HepG2 (cell line): ENCODE measurements at regions not wholly inside any gene's neighbourhood (a gene's known extent, or its start where the extent isn't known, plus 50 kb on each side); places are given as distances from the start of the nearest gene placed in this dataset.

Source experiments
- ATAC-seq: fragments of 200-7000 bp; cut with Tn5 transposase; 3 replicates; pipeline ENCODE4 v1.9.1; 2020; ENCODE audit warnings: mild to moderate bottlenecking, moderate library complexity
- BruUV-seq: library from RNA; stranded (reverse); fragments of 400-500 nt; replicated peaks from 2 replicates; lab custom pipeline; 2021; lab: Mats Ljungman, UMichigan
- CTCF ChIA-PET: fragments of 300-600 bp; formaldehyde crosslinking; extraction: SDS; loops from one replicate; lab custom pipeline; 2021; ENCODE audit warnings: low total read pairs, inconsistent platforms, low intra/inter-chr PET ratio; lab: Yijun Ruan, JAX
- POLR2A ChIA-PET: fragments of 350-600 bp; sonication (Branson Sonifier 250); formaldehyde crosslinking; loops from one replicate; lab custom pipeline; 2020; ENCODE audit warnings: antibody characterized with exemption, inconsistent platforms; lab: Yijun Ruan, JAX
- DNase-seq: peaks from one replicate; pipeline ENCODE4 v3.0.0-alpha.2; 2015; ENCODE audit warnings: low spot score
- FAIRE-seq: peaks from 3 replicates; lab custom pipeline; 2011; peaks lifted over from hg19 to GRCh38; lab: Jason Lieb, UNC
- H2AFZ ChIP-seq: one replicate; pipeline ENCODE4 v1.6.1; 2011; ENCODE audit warnings: low read length, inconsistent platforms
- H3K27ac ChIP-seq: fragments of 300-600 bp; 3 replicates; pipeline ENCODE4 v1.8.0; 2011; ENCODE audit warnings: mixed run types, mild to moderate bottlenecking, mixed read lengths, low read length, inconsistent platforms; ENCODE audit not compliant: insufficient read depth; ENCODE audit errors: extremely low read length
- H3K27me3 ChIP-seq, 2 experiments: fragments of 200-600 bp in 1 of 2; 2 replicates in 1 of 2; 3 replicates in 1 of 2; pipeline versions ENCODE4 v1.6.0 to v1.8.0; 2011; ENCODE audit warnings: low read length in 2 of 2, mild to moderate bottlenecking in 2 of 2, moderate library complexity in 2 of 2, inconsistent platforms in 1 of 2; ENCODE audit not compliant: insufficient read depth in 2 of 2, control insufficient read depth in 1 of 2
- H3K36me3 ChIP-seq, 2 experiments: fragments of 200-600 bp in 1 of 2; replicated peaks in 1 of 2; 2 replicates in 1 of 2; 3 replicates in 1 of 2; pipeline versions ENCODE4 v1.5.1 to v1.8.0; 2011; ENCODE audit warnings: low read length in 2 of 2, inconsistent platforms in 1 of 2; ENCODE audit not compliant: insufficient read depth in 2 of 2, control insufficient read depth in 1 of 2
- H3K4me1 ChIP-seq: 2 replicates; pipeline ENCODE4 v1.5.1; 2012; ENCODE audit warnings: low read length, inconsistent platforms; ENCODE audit not compliant: insufficient read depth
- H3K4me2 ChIP-seq: 2 replicates; pipeline ENCODE4 v1.6.0; 2011; ENCODE audit warnings: low read depth, low read length, inconsistent platforms
- H3K4me3 ChIP-seq, 3 experiments: fragments of 200-600 bp in 1 of 3; sonication (generic), shearing (Covaris generic) in 1 of 3; replicated peaks in 1 of 3; 2 replicates each; pipeline ENCODE4 v1.5.1; 2011 to 2016; ENCODE audit warnings: low read length in 3 of 3, inconsistent platforms in 2 of 3, low read depth in 2 of 3, mild to moderate bottlenecking in 2 of 3, control low read depth in 1 of 3, mixed read lengths in 1 of 3; ENCODE audit not compliant: insufficient read depth in 1 of 3
- H3K79me2 ChIP-seq: one replicate; pipeline ENCODE4 v1.6.1; 2011; ENCODE audit warnings: low read length, inconsistent platforms; ENCODE audit not compliant: insufficient read depth
- H3K9ac ChIP-seq: 2 replicates; pipeline ENCODE4 v1.6.0; 2011; ENCODE audit warnings: mild to moderate bottlenecking, low read depth, low read length, inconsistent platforms; ENCODE audit not compliant: insufficient read depth
- H3K9me3 ChIP-seq: 2 replicates; pipeline ENCODE4 v1.5.1; 2012; ENCODE audit warnings: mild to moderate bottlenecking, low read length
- H4K20me1 ChIP-seq: 2 replicates; pipeline ENCODE4 v1.6.0; 2011; ENCODE audit warnings: inconsistent platforms, mild to moderate bottlenecking, low read length, moderate library complexity; ENCODE audit not compliant: insufficient read depth
- ATM ChIP-seq: fragments of 450-650 bp; IDR thresholded peaks from 2 replicates; pipeline ENCODE4 v1.7.1; 2017; ENCODE audit warnings: mild to moderate bottlenecking, borderline replicate concordance
- BRD4 ChIP-seq: sonication (generic); formaldehyde crosslinking; IDR thresholded peaks from 2 replicates; pipeline ENCODE4 v1.4.0; 2020; ENCODE audit warnings: missing genetic modification reagents
- NR2F2 ChIP-seq: IDR thresholded peaks from 2 replicates; pipeline ENCODE4 v1.6.1; 2012; ENCODE audit warnings: low read depth, inconsistent platforms, borderline replicate concordance
- STAG1 ChIP-seq: sonication (generic); formaldehyde crosslinking; IDR thresholded peaks from 2 replicates; pipeline ENCODE4 v1.4.0; 2020; ENCODE audit warnings: missing genetic modification reagents
- TP53 ChIP-seq: sonication (generic); formaldehyde crosslinking; conservative IDR thresholded peaks from 2 replicates; pipeline ENCODE4 v1.4.0; 2020; ENCODE audit warnings: missing genetic modification reagents
- ZFP62 ChIP-seq: sonication (generic); formaldehyde crosslinking; IDR thresholded peaks from 2 replicates; pipeline ENCODE4 v1.4.0; 2020; ENCODE audit warnings: missing genetic modification reagents
- ZNF256 ChIP-seq: sonication (generic); formaldehyde crosslinking; conservative IDR thresholded peaks from 2 replicates; pipeline ENCODE4 v1.4.0; 2020; ENCODE audit warnings: missing genetic modification reagents
- ZNF792 ChIP-seq: IDR thresholded peaks from 2 replicates; pipeline ENCODE4 v1.6.1; 2016
- WGBS: methylation state at CpG from one replicate; pipeline ENCODE4 v1.1.6; 2017; ENCODE audit warnings: low lambda C conversion rate; 5-methylcytosine and 5-hydroxymethylcytosine counted together
- in situ Hi-C: cut with HindIII; loops from 2 replicates; pipeline ENCODE4 v1.10.0; 2017; ENCODE audit warnings: low pct_unique_long_range_greater_than_20kb; ENCODE audit not compliant: extremely low pct_ligation_motif_present
- intact Hi-C: fragments of 100-400 bp; cut with micrococcal nuclease; formaldehyde crosslinking; loops from one replicate; pipeline ENCODE4 v1.10.0; 2022; ENCODE audit not compliant: unreplicated experiment
- TF ChIP-seq, protein P1 (sequence below): sonication (generic); formaldehyde crosslinking; IDR thresholded peaks from 2 replicates; pipeline ENCODE4 v1.8.0; 2022; ENCODE audit warnings: mild to moderate bottlenecking, missing genetic modification reagents, moderate library complexity

DNA sequence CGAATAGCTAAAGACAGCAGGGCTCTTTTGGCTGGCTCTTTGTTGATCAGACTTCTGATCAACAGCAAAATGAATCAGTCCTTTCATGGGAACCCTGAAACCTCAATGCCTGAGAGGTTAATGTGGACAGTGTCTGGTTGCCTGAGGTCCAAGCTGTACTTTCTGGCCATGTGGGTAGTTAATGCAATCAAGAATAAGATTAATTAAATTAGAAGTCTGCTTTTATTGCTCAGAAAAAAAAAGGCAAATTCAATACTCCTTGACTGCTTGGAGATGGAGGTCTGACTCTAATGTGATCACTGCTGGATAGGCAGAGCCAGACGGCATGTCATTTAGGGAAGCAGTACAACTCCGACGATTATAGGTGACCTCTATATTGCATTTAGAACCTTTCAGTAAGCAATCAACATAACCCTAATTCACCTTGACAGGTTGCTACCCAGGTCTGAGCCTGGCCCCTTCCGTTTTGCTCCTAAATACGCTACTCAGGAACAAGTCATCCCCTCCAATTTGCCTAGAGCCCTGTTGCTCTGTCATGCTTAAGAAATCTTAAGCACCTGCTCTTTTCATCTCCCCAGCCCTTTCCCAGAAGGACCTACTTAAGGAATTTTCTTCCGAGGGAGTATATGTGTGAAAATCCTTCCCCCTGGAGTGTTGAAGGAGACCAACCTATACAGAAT is 370.0 kb upstream of the SPTLC3 start:
- no peaks in the 10 kb centered on the region for H3K36me3 ChIP-seq
- intact Hi-C loops (no loop called here), in situ Hi-C loops (no loop called here)
- DNase-seq (no peak), ATAC-seq (no peak), FAIRE-seq (no peak)
- TF ChIP-seq STAG1 (CRISPR knock-in tag), result no peak
- no peak for TF ChIP-seq ZNF792
- TF ChIP-seq ZNF256 (CRISPR knock-in tag), result no peak
- TF ChIP-seq ZFP62, result no peak
- no peak for TF ChIP-seq BRD4 (CRISPR knock-in tag)
- no peak for TF ChIP-seq TP53 (CRISPR knock-in tag)
- TF ChIP-seq, protein P1, sequence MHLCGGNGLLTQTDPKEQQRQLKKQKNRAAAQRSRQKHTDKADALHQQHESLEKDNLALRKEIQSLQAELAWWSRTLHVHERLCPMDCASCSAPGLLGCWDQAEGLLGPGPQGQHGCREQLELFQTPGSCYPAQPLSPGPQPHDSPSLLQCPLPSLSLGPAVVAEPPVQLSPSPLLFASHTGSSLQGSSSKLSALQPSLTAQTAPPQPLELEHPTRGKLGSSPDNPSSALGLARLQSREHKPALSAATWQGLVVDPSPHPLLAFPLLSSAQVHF (CRISPR knock-in tag), result no peak
- no peak for TF ChIP-seq ATM
- no peak overlapping the region for H3K4me3 ChIP-seq
- H2AFZ ChIP-seq, result no peak overlapping the region
- H3K9me3 ChIP-seq, result no peaks in the 10 kb centered on the region
- H3K79me2 ChIP-seq, result no peaks in the 10 kb centered on the region
- H3K27ac ChIP-seq, result no peak overlapping the region
- ChIA-PET POLR2A (no interaction called here), CTCF (no interaction called here)
- no peaks in the 10 kb centered on the region for H4K20me1 ChIP-seq
- WGBS, result 16% methylated on average over 7 of the region's 7 CpGs
- H3K4me2 ChIP-seq, result no peak overlapping the region
- H3K9ac ChIP-seq, result no peak overlapping the region
- H3K4me1 ChIP-seq, result no peaks in the 10 kb centered on the region
- no TSS peak for BruUV-seq
- H3K27me3 ChIP-seq, result no peaks in the 10 kb centered on the region

DNA sequence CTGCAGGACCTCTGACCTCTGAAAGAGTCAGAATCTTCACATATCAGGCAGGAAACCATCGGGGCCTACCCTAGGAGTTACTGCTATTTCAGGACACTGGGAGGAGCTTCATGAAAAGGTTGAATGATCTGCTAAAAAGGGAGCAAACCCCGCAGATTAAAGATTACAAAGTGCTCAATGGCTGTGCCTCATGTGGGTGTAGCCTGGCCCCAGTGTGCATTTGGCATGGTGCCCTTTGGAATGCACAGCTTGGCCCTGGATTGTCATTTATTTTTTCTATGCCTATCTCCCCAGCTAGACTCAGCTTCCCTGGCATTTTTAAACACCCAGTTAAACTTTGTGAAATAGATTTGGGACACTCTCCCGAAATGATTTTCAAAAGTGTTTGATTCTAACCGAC is 368.5 kb upstream of the SPTLC3 start:
- in situ Hi-C loops (no loop called here), intact Hi-C loops (no loop called here)
- no peak for ATAC-seq
- no peak overlapping the region for H3K27ac ChIP-seq
- no peaks in the 10 kb centered on the region for H3K79me2 ChIP-seq
- ChIA-PET POLR2A (no interaction called here), CTCF (no interaction called here)
- no peaks in the 10 kb centered on the region for H3K4me1 ChIP-seq
- H4K20me1 ChIP-seq, result no peaks in the 10 kb centered on the region
- H3K9me3 ChIP-seq, result no peaks in the 10 kb centered on the region
- no peak overlapping the region for H3K9ac ChIP-seq
- no peaks in the 10 kb centered on the region for H3K36me3 ChIP-seq
- FAIRE-seq, result no peak
- no TSS peak for BruUV-seq
- WGBS, result under 1% methylated on average over 4 of the region's 4 CpGs
- H2AFZ ChIP-seq, result no peak overlapping the region
- H3K4me2 ChIP-seq, result no peak overlapping the region
- H3K27me3 ChIP-seq, result no peaks in the 10 kb centered on the region
- TF ChIP-seq NR2F2, result no peak
- no peak overlapping the region for H3K4me3 ChIP-seq
- DNase-seq, result no peak
